Testis (tissue), 2 donors: ENCODE measurements at regions not wholly inside any gene's neighbourhood (a gene's known extent, or its start where the extent isn't known, plus 50 kb on each side); places are given as distances from the start of the nearest gene placed in this dataset.

Experiments
- DNase-seq: peaks from one replicate; pipeline ENCODE4 v3.0.0-alpha.2; 2019
- H3K27ac ChIP-seq, 2 donors: fragments of 200-600 bp; sonication (generic); one replicate each; pipeline ENCODE4 v1.5.1; 2019
- H3K27me3 ChIP-seq: fragments of 200-600 bp; sonication (generic); one replicate; pipeline ENCODE4 v1.5.1; 2019
- H3K36me3 ChIP-seq: fragments of 200-600 bp; sonication (generic); one replicate; pipeline ENCODE4 v1.5.1; 2017; ENCODE audit warnings: low read depth; ENCODE audit errors: missing control alignments
- H3K4me1 ChIP-seq: fragments of 200-600 bp; sonication (generic); one replicate; pipeline ENCODE4 v1.5.1; 2019
- H3K4me3 ChIP-seq, 2 donors: fragments of 200-600 bp; sonication (generic); one replicate each; pipeline ENCODE4 v1.5.1; 2017 to 2019
- H3K9me3 ChIP-seq: fragments of 200-600 bp; sonication (generic); one replicate; pipeline ENCODE4 v1.5.1; 2017
- POLR2A ChIP-seq: fragments of 450-650 bp; IDR thresholded peaks from one replicate; pipeline ENCODE4 v1.6.1; 2017; ENCODE audit warnings: antibody characterized with exemption, mild to moderate bottlenecking, moderate library complexity
- WGBS, 2 donors: methylation state at CpG; one replicate each; pipeline ENCODE4 v1.1.5; 2018; 5-methylcytosine and 5-hydroxymethylcytosine counted together
- intact Hi-C: fragments of 100-400 bp; cut with DNase I; formaldehyde crosslinking; loops from one replicate; pipeline ENCODE4 v1.15.1; 2023; ENCODE audit warnings: low total_unique reads
- TF ChIP-seq, protein P1 (sequence below), 3 experiments: fragments of 450-650 bp in 2 of 3; fragments of 200-600 bp in 1 of 3; sonication (generic) in 1 of 3; IDR thresholded peaks; one replicate each; pipeline ENCODE4 v1.5.1; 2016 to 2019; ENCODE audit warnings: antibody characterized with exemption in 3 of 3, mild to moderate bottlenecking in 2 of 3, moderate library complexity in 1 of 3

DNA sequence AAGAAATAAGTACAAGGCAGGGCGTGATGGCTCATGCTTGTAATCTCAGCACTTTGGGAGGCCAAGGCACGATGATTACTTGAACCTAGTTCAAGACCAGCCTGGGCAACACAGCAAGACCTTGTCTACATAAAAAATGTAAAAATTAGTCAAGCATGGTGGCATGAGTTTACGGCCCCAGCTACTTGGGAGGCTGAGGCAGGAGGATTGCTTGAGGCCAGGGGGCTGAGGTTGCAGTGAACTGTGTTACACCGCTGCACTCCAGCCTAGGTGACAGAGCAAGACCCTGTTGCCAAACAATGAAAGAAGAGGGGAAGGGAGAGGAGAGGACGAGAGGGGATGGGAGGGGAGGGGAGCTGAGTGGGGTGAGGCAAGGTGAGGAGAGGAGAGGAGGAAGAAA, 152.7 kb upstream of the PRICKLE2 start:
- TF ChIP-seq POLR2A = no peak
- Histone ChIP-seq H3K4me3 (no peak overlapping the region), H3K27me3 (no peaks in the 10 kb centered on the region), H3K9me3 (no peaks in the 10 kb centered on the region), H3K36me3 (no peaks in the 10 kb centered on the region), H3K4me1 (no peaks in the 10 kb centered on the region), H3K27ac (no peak overlapping the region)
- no peak for DNase-seq
- intact Hi-C loops = no loop called here
- 94 to 95% methylated on average over 5 of the region's 5 CpGs for WGBS, 2 donors

DNA sequence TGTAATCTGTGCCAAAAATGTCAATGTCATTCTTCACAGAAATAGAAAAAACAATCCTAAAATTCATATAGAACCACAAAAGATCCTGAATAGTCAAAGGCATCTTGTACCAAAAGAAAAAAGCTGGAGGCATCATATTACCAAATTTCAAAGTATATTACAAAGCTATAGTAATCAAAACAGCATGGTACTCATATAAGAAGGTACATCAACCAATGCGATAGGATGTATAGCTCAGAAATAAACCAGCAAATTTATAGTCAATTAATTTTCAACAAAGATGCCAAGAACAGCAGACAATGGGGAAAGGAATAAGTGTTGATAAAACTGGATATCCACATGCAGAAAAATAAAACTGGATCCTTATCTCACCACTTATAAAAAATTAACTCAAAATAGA, 150.5 kb upstream of the PRICKLE2 start:
- TF ChIP-seq, protein P1, sequence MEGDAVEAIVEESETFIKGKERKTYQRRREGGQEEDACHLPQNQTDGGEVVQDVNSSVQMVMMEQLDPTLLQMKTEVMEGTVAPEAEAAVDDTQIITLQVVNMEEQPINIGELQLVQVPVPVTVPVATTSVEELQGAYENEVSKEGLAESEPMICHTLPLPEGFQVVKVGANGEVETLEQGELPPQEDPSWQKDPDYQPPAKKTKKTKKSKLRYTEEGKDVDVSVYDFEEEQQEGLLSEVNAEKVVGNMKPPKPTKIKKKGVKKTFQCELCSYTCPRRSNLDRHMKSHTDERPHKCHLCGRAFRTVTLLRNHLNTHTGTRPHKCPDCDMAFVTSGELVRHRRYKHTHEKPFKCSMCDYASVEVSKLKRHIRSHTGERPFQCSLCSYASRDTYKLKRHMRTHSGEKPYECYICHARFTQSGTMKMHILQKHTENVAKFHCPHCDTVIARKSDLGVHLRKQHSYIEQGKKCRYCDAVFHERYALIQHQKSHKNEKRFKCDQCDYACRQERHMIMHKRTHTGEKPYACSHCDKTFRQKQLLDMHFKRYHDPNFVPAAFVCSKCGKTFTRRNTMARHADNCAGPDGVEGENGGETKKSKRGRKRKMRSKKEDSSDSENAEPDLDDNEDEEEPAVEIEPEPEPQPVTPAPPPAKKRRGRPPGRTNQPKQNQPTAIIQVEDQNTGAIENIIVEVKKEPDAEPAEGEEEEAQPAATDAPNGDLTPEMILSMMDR (IDR thresholded peaks at IDR 0.05) = no peak
- intact Hi-C loops = no loop called here
- no peaks in the 10 kb centered on the region for H3K9me3 ChIP-seq
- no peak overlapping the region for H3K4me3 ChIP-seq
- 94 to 100% methylated on average over 1 of the region's 1 CpG for WGBS, 2 donors
- no peaks in the 10 kb centered on the region for H3K36me3 ChIP-seq
- H3K27me3 ChIP-seq = no peaks in the 10 kb centered on the region
- no peak for DNase-seq
- H3K4me1 ChIP-seq = no peaks in the 10 kb centered on the region
- no peak overlapping the region for H3K27ac ChIP-seq

DNA sequence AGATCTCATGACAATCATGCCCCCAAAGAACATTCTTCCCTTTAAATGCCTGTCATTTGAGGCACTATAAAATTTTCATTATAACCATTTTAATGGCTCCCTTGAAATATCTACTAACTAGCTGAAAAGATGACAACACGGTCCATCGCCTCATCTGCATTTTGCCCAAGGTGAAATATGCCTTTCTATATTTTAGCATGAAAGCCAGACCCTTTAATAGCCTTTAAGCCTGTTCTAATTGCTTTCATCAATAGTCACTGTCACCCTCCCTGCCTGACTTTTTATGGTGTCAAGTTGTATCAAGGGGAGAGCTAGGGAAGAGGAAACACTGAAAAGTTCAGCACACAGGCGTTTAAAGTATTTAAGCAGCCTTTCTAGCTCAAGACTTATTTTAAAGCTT, 144.1 kb upstream of the PRICKLE2 start:
- H3K27me3 ChIP-seq = no peaks in the 10 kb centered on the region
- no peak overlapping the region for H3K4me3 ChIP-seq
- H3K27ac ChIP-seq = no peak overlapping the region
- 93 to 94% methylated on average over 3 of the region's 3 CpGs for WGBS, 2 donors
- H3K4me1 ChIP-seq = no peaks in the 10 kb centered on the region
- intact Hi-C loops = no loop called here
- H3K9me3 ChIP-seq = no peaks in the 10 kb centered on the region
- TF ChIP-seq, protein P1 (IDR thresholded peaks at IDR 0.05) = no peak
- no peak for TF ChIP-seq POLR2A
- no peaks in the 10 kb centered on the region for H3K36me3 ChIP-seq
- no peak for DNase-seq

- intact Hi-C loops = no loop called here
- 63% methylated on average over 10 of the region's 10 CpGs for WGBS, 2 donors
Observed at GRCh38 chr3:64368257-64369020, 143.2 kb upstream of the PRICKLE2 start.

DNA sequence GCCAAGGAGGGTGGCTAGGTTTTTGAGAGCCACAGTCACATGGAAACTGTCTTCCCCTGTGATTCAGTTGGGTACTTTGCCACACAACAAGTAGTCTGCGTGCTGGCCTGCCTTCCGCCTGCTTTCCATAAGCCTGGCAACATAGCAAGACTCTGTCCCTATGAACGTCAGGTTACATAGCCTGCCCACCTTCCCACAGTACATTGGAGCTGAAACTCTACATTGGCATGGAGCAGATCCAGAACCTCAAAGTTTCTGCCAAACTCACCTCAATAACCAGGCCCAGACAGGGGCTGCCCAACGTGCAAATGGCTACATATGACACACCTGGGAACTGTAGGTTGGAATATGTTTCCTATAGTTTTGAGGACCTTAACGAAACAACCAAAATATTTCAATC, 140.6 kb upstream of the PRICKLE2 start:
- no peak for DNase-seq
- no peak overlapping the region for H3K27ac ChIP-seq
- TF ChIP-seq, protein P1 (IDR thresholded peaks at IDR 0.05) = no peak
- TF ChIP-seq POLR2A = no peak
- 97 to 99% methylated on average over 5 of the region's 5 CpGs for WGBS, 2 donors
- intact Hi-C loops = no loop called here
- H3K4me1 ChIP-seq = no peaks in the 10 kb centered on the region
- no peaks in the 10 kb centered on the region for H3K9me3 ChIP-seq
- H3K27me3 ChIP-seq = no peaks in the 10 kb centered on the region
- no peak overlapping the region for H3K4me3 ChIP-seq
- no peaks in the 10 kb centered on the region for H3K36me3 ChIP-seq

More at GRCh38 chr3:64368257-64369020, 143.2 kb upstream of the PRICKLE2 start:
- no peaks in the 10 kb centered on the region for H3K4me1 ChIP-seq
- TF ChIP-seq, protein P1 (IDR thresholded peaks at IDR 0.05) = no peak
- no peak for TF ChIP-seq POLR2A
- no peak overlapping the region for H3K4me3 ChIP-seq
- no peak overlapping the region for H3K27ac ChIP-seq
- H3K9me3 ChIP-seq = no peaks in the 10 kb centered on the region
- no peaks in the 10 kb centered on the region for H3K36me3 ChIP-seq
- no peaks in the 10 kb centered on the region for H3K27me3 ChIP-seq
- DNase-seq = no peak
